Medulla oblongata (tissue), 1 donor: ENCODE measurements at regions not wholly inside any gene's neighbourhood (a gene's known extent, or its start where the extent isn't known, plus 50 kb on each side); places are given as distances from the start of the nearest gene placed in this dataset.

ENCODE experiments used
- DNase-seq: peaks from one replicate; pipeline ENCODE4 v3.0.0-alpha.2; 2015; ENCODE audit errors: extremely low spot score

- no peak for DNase-seq
Measured at GRCh38 chr15:67980773-67981685, 73.1 kb upstream of the PIAS1 start.

- no peak for DNase-seq
Measured at GRCh38 chr15:67981848-67982247, 72.3 kb upstream of the PIAS1 start.

- DNase-seq = no peak
Measured at GRCh38 chr15:67991706-67992105, 62.4 kb upstream of the PIAS1 start.

GRCh38 chr15:67992411-67992810 is 61.7 kb upstream of the PIAS1 start:
- DNase-seq = no peak

GRCh38 chr15:67992834-67993233 is 61.3 kb upstream of the PIAS1 start:
- no peak for DNase-seq

- DNase-seq = no peak
Measured at GRCh38 chr15:67997996-67998395, 56.1 kb upstream of the PIAS1 start.

- no peak for DNase-seq
Measured at GRCh38 chr15:67998599-67999133, 55.4 kb upstream of the PIAS1 start.

- no peak for DNase-seq
Measured at GRCh38 chr15:67999320-68000100, 54.6 kb upstream of the PIAS1 start.

- no peak for DNase-seq
Measured at GRCh38 chr15:68000754-68001153, 53.4 kb upstream of the PIAS1 start.

- no peak for DNase-seq
Measured at GRCh38 chr15:68001811-68002210, 52.3 kb upstream of the PIAS1 start.

GRCh38 chr15:68003297-68003696 is 50.8 kb upstream of the PIAS1 start:
- DNase-seq = no peak
